Endothelial cell of umbilical vein (primary cell): ENCODE measurements at regions not wholly inside any gene's neighbourhood (a gene's known extent, or its start where the extent isn't known, plus 50 kb on each side); places are given as distances from the start of the nearest gene placed in this dataset.

ENCODE experiments used
- BruUV-seq: library from RNA; stranded (reverse); fragments of 400-500 nt; replicated peaks from 2 replicates; lab custom pipeline; 2021; lab: Mats Ljungman, UMichigan
- CTCF ChIA-PET: fragments of 300-600, 350-600 bp; sonication (Branson Sonifier 250); formaldehyde crosslinking; loops from one replicate; lab custom pipeline; 2021; ENCODE audit warnings: antibody characterized with exemption, inconsistent platforms; lab: Charles Lee
- POLR2A ChIA-PET: fragments of 300-600, 350-600 bp; sonication (Branson Sonifier 250); formaldehyde crosslinking; loops from one replicate; lab custom pipeline; 2021; ENCODE audit warnings: antibody characterized with exemption, inconsistent platforms; lab: Charles Lee
- DNase-seq: peaks from one replicate; pipeline ENCODE4 v3.0.0-alpha.2; 2011; ENCODE audit warnings: low read depth, low spot score
- FAIRE-seq: peaks from 2 replicates; lab custom pipeline; 2011; peaks lifted over from hg19 to GRCh38; lab: Jason Lieb, UNC
- H2AFZ ChIP-seq: 2 replicates; pipeline ENCODE4 v1.6.0; 2012; ENCODE audit warnings: low read depth, low read length, control low read depth, inconsistent platforms
- H3K27ac ChIP-seq: 2 replicates; pipeline ENCODE4 v1.5.1; 2011; ENCODE audit warnings: low read depth, mild to moderate bottlenecking, control low read depth, low read length, moderate library complexity; ENCODE audit not compliant: insufficient read depth
- H3K27me3 ChIP-seq, 2 experiments: 2 replicates each; pipeline versions ENCODE4 v1.6.0 to v1.6.1; 2011; ENCODE audit warnings: low read length in 2 of 2, mixed read lengths in 1 of 2; ENCODE audit not compliant: control insufficient read depth in 2 of 2, insufficient read depth in 2 of 2
- H3K36me3 ChIP-seq, 2 experiments: 2 replicates in 1 of 2; 3 replicates in 1 of 2; pipeline ENCODE4 v1.5.1; 2011; ENCODE audit warnings: low read length in 2 of 2, mild to moderate bottlenecking in 1 of 2, moderate library complexity in 1 of 2; ENCODE audit not compliant: control insufficient read depth in 2 of 2, insufficient read depth in 2 of 2; ENCODE audit errors: extremely low read depth in 1 of 2
- H3K4me1 ChIP-seq: 3 replicates; pipeline ENCODE4 v1.5.1; 2011; ENCODE audit warnings: mild to moderate bottlenecking, low read length; ENCODE audit not compliant: control insufficient read depth, insufficient read depth; ENCODE audit errors: extremely low read depth
- H3K4me2 ChIP-seq: 2 replicates; pipeline ENCODE4 v1.6.1; 2011; ENCODE audit warnings: low read length, control low read depth, mixed read lengths; ENCODE audit not compliant: insufficient read depth
- H3K4me3 ChIP-seq, 3 experiments: fragments of 200-600 bp in 1 of 3; sonication (generic), shearing (Covaris generic) in 1 of 3; replicated peaks in 1 of 3; 2 replicates each; pipeline ENCODE4 v1.5.1; 2011 to 2016; ENCODE audit warnings: control low read depth in 3 of 3, low read length in 3 of 3, mild to moderate bottlenecking in 2 of 3, inconsistent platforms in 1 of 3, low read depth in 1 of 3, moderate library complexity in 1 of 3; ENCODE audit not compliant: insufficient read depth in 1 of 3
- H3K79me2 ChIP-seq: 2 replicates; pipeline ENCODE4 v1.6.0; 2012; ENCODE audit warnings: low read length, inconsistent platforms; ENCODE audit not compliant: control insufficient read depth, insufficient read depth
- H3K9ac ChIP-seq: replicated peaks from 2 replicates; pipeline ENCODE3; 2011; ENCODE audit warnings: low read length, control low read depth; ENCODE audit not compliant: insufficient read depth; ENCODE audit errors: extremely low read depth
- H3K9me1 ChIP-seq: replicated peaks from 3 replicates; pipeline ENCODE4 v1.6.0; 2011; ENCODE audit warnings: mild to moderate bottlenecking, low read length; ENCODE audit not compliant: control insufficient read depth, insufficient read depth; ENCODE audit errors: extremely low read depth
- H3K9me3 ChIP-seq: replicated peaks from 2 replicates; pipeline ENCODE4 v1.5.1; 2012; ENCODE audit warnings: low read length, inconsistent platforms; ENCODE audit not compliant: control insufficient read depth, insufficient read depth
- H4K20me1 ChIP-seq: replicated peaks from 2 replicates; pipeline ENCODE3; 2011; ENCODE audit warnings: mild to moderate bottlenecking, low read length; ENCODE audit not compliant: control insufficient read depth, insufficient read depth; ENCODE audit errors: extremely low read depth
- CTCF ChIP-seq, 2 donors: IDR thresholded peaks; 1 replicate in 1 of 2; 2 replicates in 1 of 2; pipeline ENCODE4 v1.5.1; 2011; ENCODE audit warnings: low read length in 2 of 2, mild to moderate bottlenecking in 2 of 2, moderate library complexity in 2 of 2, control low read depth in 1 of 2, inconsistent platforms in 1 of 2, low read depth in 1 of 2; ENCODE audit not compliant: insufficient read depth in 1 of 2; ENCODE audit errors: extremely low read depth in 1 of 2
- EZH2 ChIP-seq: IDR thresholded peaks from 2 replicates; pipeline ENCODE4 v1.6.1; 2012; ENCODE audit warnings: borderline replicate concordance, low read depth, mild to moderate bottlenecking, moderate library complexity, low read length, inconsistent platforms; ENCODE audit not compliant: severe bottlenecking
- FOS ChIP-seq: IDR thresholded peaks from 2 replicates; pipeline ENCODE4 v1.6.1; 2011; ENCODE audit warnings: mild to moderate bottlenecking, low read length, moderate library complexity, borderline replicate concordance; ENCODE audit not compliant: insufficient read depth
- GATA2 ChIP-seq: IDR thresholded peaks from 2 replicates; pipeline ENCODE4 v1.7.0; 2011; ENCODE audit warnings: low read depth, mild to moderate bottlenecking, moderate library complexity, mixed read lengths, low read length; ENCODE audit not compliant: insufficient read length, insufficient read depth
- JUN ChIP-seq: IDR thresholded peaks from 2 replicates; pipeline ENCODE4 v1.6.1; 2011; ENCODE audit warnings: borderline replicate concordance, low read depth; ENCODE audit not compliant: insufficient read length, insufficient read depth
- MYC ChIP-seq: IDR thresholded peaks from one replicate; pipeline ENCODE4 v1.6.1; 2011; ENCODE audit warnings: mild to moderate bottlenecking, low read depth, low read length
- POLR2A ChIP-seq: IDR thresholded peaks from 2 replicates; pipeline ENCODE4 v1.6.1; 2012; ENCODE audit warnings: low read depth, mild to moderate bottlenecking, control low read depth, low read length
- POLR2AphosphoS5 ChIP-seq: IDR thresholded peaks from 2 replicates; pipeline ENCODE4 v1.6.1; 2012; ENCODE audit warnings: low read depth, mild to moderate bottlenecking, control low read depth, low read length, moderate library complexity; ENCODE audit not compliant: insufficient read depth
- dilution Hi-C: fragments of 300-500 bp; cut with MboI; formaldehyde crosslinking; loops from one replicate; pipeline ENCODE4 v1.15.0; 2019; ENCODE audit warnings: low sequenced_read_pairs; ENCODE audit not compliant: extremely low pct_ligation_motif_present
- intact Hi-C: fragments of 100-400 bp; cut with micrococcal nuclease; formaldehyde crosslinking; loops from one replicate; pipeline ENCODE4 v1.10.0; 2022
- TF ChIP-seq, protein P1 (sequence below): IDR thresholded peaks from 2 replicates; pipeline ENCODE4 v1.6.1; 2011; ENCODE audit not compliant: insufficient read depth, insufficient read length

DNA sequence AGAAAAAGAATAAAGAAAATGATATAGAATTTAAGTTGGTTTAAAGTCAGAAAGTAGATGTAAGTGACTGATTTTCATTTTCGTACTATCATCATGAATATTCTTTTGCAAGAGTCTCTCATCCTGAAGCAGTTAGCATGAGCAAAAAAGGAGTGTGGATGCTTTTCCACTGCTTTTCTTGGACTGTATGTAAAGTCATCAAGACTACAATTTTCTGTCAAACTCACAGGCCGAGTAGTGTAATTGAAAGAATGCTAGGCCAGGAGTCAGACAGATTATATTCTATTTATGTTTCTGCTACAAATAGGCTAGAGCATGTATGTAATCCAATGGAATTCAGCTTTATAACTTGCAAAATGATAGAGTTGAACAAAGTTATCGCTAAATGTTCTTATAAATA is 197.1 kb upstream of the SPOCK3 start:
- POLR2A ChIA-PET = no interaction called here
- CTCF ChIA-PET = no interaction called here
- Histone ChIP-seq H3K4me3 (no peak overlapping the region), H3K9ac (no peak overlapping the region), H2AFZ (no peak overlapping the region), H3K79me2 (no peaks in the 10 kb centered on the region), H3K4me1 (no peaks in the 10 kb centered on the region), H3K4me2 (no peak overlapping the region), H4K20me1 (no peaks in the 10 kb centered on the region), H3K36me3 (no peaks in the 10 kb centered on the region), H3K9me3 (no peaks in the 10 kb centered on the region), H3K27ac (no peak overlapping the region), H3K9me1 (no peaks in the 10 kb centered on the region), H3K27me3 (no peaks in the 10 kb centered on the region)
- TF ChIP-seq GATA2 (no peak), POLR2A (no peak), POLR2AphosphoS5 (no peak), EZH2 (no peak), FOS (no peak), CTCF (IDR thresholded peaks at IDR 0.05; ENCODE audit: extremely low read depth in 1 of 2, insufficient read depth in 1 of 2, low read depth in 1 of 2, low read length in 2 of 2) (no peak), JUN (no peak), MYC (no peak)
- TF ChIP-seq, protein P1, sequence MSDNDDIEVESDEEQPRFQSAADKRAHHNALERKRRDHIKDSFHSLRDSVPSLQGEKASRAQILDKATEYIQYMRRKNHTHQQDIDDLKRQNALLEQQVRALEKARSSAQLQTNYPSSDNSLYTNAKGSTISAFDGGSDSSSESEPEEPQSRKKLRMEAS = no peak
- DNase-seq (no peak), FAIRE-seq (no peak)
- no TSS peak for BruUV-seq
- intact Hi-C loops = no loop called here
- dilution Hi-C loops = no loop called here
